ENCODE measurements at regions not wholly inside any gene's neighbourhood (a gene's known extent, or its start where the extent isn't known, plus 50 kb on each side); places are given as distances from the start of the nearest gene placed in this dataset.

DNA sequence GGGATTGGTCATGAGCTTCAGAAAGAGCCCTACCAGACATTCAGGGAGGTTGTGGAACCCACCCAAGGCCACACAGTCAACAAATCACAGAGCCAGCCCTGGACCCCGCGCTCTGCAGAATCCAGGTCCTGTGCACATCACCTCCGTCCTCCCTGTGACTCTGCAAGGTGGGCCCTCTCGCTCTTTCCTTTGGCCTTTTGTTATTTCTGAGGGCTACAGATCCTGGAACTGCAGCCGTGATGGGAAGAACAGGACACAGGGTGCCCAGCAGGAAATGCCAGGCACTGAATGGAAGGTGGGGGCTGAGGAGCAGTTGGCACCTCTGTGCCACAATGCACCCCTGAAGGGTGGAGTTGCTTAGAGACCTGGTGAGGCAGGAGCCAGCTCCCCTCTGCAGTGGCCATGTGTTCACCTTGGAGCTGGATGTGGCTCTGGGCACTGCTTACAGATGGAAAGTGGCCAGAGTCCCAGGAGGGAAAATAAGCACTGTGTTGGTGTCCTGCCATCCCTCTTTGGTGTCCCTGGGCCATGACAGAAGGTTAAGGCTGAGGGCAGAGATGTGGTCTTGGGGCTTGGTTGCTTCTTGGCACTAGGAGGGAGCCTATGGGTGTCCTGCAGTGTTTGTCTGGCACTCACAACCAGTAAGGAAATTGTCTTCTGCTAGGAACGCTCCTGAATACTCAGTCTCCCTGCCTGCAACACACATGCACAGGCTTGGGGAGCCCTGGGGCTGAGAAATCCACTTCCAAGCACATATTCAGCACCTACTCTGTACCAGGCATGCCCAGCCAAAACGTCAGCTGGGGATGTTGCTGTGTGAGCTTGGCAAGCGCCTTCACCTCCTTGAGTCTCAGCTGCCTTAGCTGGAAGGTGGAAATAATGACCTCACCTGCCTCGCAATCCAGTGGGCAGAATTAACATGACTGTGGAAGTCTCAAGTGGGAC, 98.0 kb upstream of the SLC6A6 start:
- Histone ChIP-seq H3K4me3 (ENCODE audit: low read length) (no peak overlapping the region), H3K36me3 (ENCODE audit: control insufficient read depth, insufficient read depth, low read length, severe bottlenecking) (no peaks in the 10 kb centered on the region), H3K4me1 (ENCODE audit: control insufficient read depth, insufficient read depth, low read length) (peaks cover 12% of the 10 kb centered on the region), H3K27me3 (replicated peaks; ENCODE audit: control insufficient read depth, insufficient read depth, low read length) (peaks cover 32% of the 10 kb centered on the region), H3K9ac (ENCODE audit: low read length) (no peak overlapping the region), H3K9me3 (ENCODE audit: control insufficient read depth, low read length) (peaks cover 6% of the 10 kb centered on the region)
- DNase-seq (ENCODE audit: low read depth): no peak

DNA sequence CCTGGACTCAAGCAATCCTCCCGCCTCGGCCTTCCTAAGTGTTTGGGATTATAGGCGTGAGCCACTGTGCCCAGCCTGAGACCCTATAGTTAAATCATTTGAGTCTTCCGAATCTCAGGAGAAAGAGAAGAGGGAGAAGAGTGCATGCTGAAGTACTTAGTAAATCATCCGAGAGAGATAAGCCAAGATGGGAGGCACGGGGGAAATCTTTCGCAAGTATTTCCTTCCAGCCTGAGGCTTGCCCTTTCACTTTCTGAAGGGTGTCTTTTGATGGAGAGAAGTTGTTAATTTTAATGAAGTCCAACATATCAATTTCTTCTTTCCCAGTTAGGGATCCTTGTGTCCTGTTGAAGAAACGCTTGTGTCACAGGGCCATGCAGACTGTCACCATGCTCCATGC, 97.1 kb upstream of the SLC6A6 start:
- Histone ChIP-seq H3K36me3 (ENCODE audit: control insufficient read depth, insufficient read depth, low read length, severe bottlenecking) (no peaks in the 10 kb centered on the region), H3K9ac (ENCODE audit: low read length) (no peak overlapping the region), H3K27me3 (replicated peaks; ENCODE audit: control insufficient read depth, insufficient read depth, low read length) (peaks cover 37% of the 10 kb centered on the region), H3K4me3 (ENCODE audit: low read length) (no peak overlapping the region), H3K9me3 (ENCODE audit: control insufficient read depth, low read length) (peaks cover 11% of the 10 kb centered on the region), H3K4me1 (ENCODE audit: control insufficient read depth, insufficient read depth, low read length) (peaks cover 12% of the 10 kb centered on the region)
- DNase-seq (ENCODE audit: low read depth): no peak

DNA sequence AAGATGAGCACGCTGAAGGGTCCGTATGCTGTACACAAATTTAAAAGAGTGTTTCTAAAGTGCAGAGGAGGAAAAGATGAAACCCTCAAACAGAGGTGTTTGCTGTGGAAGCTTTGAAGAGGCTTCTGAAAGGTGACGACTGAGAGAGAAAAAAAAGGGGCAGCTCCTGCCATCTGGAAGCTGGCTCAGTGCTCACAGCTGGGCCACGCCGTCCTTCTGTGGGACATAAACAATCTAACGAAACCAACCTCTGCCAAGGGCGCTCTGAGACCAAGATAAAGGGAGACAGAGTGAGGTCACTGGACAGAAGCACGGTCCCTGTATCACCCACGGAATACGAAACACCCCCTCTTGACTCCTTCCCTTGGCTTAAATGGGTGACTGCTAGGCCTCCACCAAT, 96.3 kb upstream of the SLC6A6 start:
- Histone ChIP-seq H3K9ac (ENCODE audit: low read length) (no peak overlapping the region), H3K4me3 (ENCODE audit: low read length) (no peak overlapping the region), H3K9me3 (ENCODE audit: control insufficient read depth, low read length) (peaks cover 11% of the 10 kb centered on the region), H3K4me1 (ENCODE audit: control insufficient read depth, insufficient read depth, low read length) (peaks cover 8% of the 10 kb centered on the region), H3K36me3 (ENCODE audit: control insufficient read depth, insufficient read depth, low read length, severe bottlenecking) (no peaks in the 10 kb centered on the region), H3K27me3 (replicated peaks; ENCODE audit: control insufficient read depth, insufficient read depth, low read length) (peaks cover 40% of the 10 kb centered on the region)
- no peak for DNase-seq (ENCODE audit: low read depth)

DNA sequence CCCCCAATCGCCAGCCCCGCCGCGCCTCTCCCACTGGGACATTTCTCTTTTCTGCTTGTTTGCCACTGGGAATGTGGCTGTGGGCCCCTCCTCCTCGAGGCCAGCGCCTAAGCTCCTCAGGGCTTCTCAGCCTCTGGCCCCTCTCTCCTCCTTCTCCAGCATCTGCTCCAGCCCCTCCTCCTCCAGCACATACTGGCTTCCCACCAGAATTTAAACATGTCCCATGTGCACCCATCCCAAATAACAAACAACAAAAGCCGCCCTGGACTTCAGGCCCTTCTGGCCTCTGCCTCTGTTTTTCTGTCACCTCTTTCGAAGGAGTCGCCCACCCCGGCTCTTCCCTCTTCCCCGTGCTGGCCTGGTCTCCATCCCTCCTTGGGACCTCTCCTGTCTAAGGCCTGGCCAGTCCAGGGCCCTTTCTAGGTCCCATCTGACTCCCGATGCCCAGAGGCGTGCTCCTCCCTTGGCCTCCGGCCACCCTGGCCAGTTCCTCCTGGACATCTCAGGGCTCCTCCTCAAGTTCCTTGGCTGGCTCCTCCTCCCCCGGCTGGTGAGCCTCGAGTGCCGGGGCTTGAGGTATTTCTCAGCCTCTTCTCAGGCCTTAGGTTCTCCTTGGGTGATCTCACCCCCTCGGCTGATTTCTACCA, 94.6 kb upstream of the SLC6A6 start:
- Histone ChIP-seq H3K4me3 (ENCODE audit: low read length) (no peak overlapping the region), H3K9me3 (ENCODE audit: control insufficient read depth, low read length) (peaks cover 11% of the 10 kb centered on the region), H3K27me3 (replicated peaks; ENCODE audit: control insufficient read depth, insufficient read depth, low read length) (peaks cover 42% of the 10 kb centered on the region), H3K36me3 (ENCODE audit: control insufficient read depth, insufficient read depth, low read length, severe bottlenecking) (no peaks in the 10 kb centered on the region), H3K4me1 (ENCODE audit: control insufficient read depth, insufficient read depth, low read length) (no peaks in the 10 kb centered on the region), H3K9ac (ENCODE audit: low read length) (no peak overlapping the region)
- DNase-seq (ENCODE audit: low read depth): no peak

DNA sequence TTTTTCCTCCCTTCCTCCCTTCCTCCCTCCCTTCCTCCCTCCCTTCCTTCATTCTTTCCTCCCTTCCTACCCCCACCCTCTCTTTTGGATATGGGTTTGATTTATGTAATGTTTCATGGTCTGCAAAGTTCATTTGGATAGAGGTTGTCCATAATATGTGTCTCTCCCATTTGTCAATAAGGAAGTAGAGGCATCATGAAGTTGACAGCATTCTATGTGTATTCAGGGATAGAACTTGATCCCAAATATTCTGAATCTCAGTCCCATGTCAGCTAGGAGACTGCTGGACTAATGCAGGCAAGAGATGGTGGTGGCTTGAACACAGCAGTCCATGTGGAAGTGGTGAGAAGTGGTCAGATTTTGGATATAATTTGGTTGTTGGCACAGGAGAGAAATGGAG, 90.7 kb upstream of the SLC6A6 start:
- H3K9me3 ChIP-seq (ENCODE audit: control insufficient read depth, low read length): peaks cover 18% of the 10 kb centered on the region
- no peak for DNase-seq (ENCODE audit: low read depth)
- H3K4me3 ChIP-seq (ENCODE audit: low read length): no peak overlapping the region
- peaks cover 72% of the 10 kb centered on the region for H3K27me3 ChIP-seq (replicated peaks; ENCODE audit: control insufficient read depth, insufficient read depth, low read length)
- H3K4me1 ChIP-seq (ENCODE audit: control insufficient read depth, insufficient read depth, low read length): no peaks in the 10 kb centered on the region
- H3K9ac ChIP-seq (ENCODE audit: low read length): no peak overlapping the region
- no peaks in the 10 kb centered on the region for H3K36me3 ChIP-seq (ENCODE audit: control insufficient read depth, insufficient read depth, low read length, severe bottlenecking)

DNA sequence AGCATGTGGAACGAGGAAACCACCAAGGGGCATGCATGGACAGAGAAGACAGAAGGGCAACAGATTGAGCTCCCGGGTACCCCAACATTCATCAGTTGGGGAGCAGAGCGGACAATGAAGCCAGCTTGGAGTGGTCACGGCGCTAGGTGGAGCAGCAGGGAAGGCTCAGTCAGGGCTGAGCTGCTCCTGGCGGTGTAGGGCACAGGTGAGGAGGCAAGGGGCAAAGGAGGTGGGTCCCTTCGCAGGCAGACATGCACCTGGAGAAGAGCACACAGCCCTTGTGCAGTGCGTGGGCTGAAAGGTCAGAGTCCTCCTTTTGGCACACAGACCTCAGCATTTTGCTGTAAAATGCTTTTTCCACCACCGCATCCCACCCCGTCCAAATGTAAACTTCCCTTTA, 90.0 kb upstream of the SLC6A6 start:
- no peaks in the 10 kb centered on the region for H3K4me1 ChIP-seq (ENCODE audit: control insufficient read depth, insufficient read depth, low read length)
- no peak overlapping the region for H3K4me3 ChIP-seq (ENCODE audit: low read length)
- no peak for DNase-seq (ENCODE audit: low read depth)
- peaks cover 18% of the 10 kb centered on the region for H3K9me3 ChIP-seq (ENCODE audit: control insufficient read depth, low read length)
- no peaks in the 10 kb centered on the region for H3K36me3 ChIP-seq (ENCODE audit: control insufficient read depth, insufficient read depth, low read length, severe bottlenecking)
- no peak overlapping the region for H3K9ac ChIP-seq (ENCODE audit: low read length)
- peaks cover 77% of the 10 kb centered on the region for H3K27me3 ChIP-seq (replicated peaks; ENCODE audit: control insufficient read depth, insufficient read depth, low read length)

DNA sequence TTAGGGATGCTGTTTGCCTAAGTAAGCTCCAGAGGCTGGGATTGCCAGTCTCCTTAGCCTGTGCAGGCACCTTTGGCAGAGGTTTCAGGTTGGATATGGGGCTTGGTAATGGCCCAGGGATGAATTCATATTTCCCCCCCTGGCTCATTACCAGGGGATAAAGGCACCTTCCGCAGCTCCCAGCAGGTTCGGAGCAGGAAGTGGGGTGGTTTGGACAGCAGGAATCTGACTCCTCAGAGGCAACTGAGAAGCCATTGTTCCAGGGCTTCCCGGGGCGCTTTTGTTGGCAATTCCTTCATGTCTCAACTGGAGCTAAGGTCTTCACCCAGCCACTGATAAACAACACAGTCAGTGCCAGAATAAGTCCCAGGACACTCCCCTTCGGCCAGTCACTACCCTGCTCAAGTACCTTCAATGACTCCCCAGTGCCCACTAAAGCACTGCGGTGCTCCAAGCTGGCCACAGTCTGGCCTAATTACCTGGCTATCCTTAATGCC, 85.3 kb upstream of the SLC6A6 start:
- H3K4me1 ChIP-seq (ENCODE audit: control insufficient read depth, insufficient read depth, low read length): no peaks in the 10 kb centered on the region
- H3K4me3 ChIP-seq (ENCODE audit: low read length): no peak overlapping the region
- H3K9ac ChIP-seq (ENCODE audit: low read length): no peak overlapping the region
- no peak for DNase-seq (ENCODE audit: low read depth)
- H3K36me3 ChIP-seq (ENCODE audit: control insufficient read depth, insufficient read depth, low read length, severe bottlenecking): no peaks in the 10 kb centered on the region
- peaks cover 60% of the 10 kb centered on the region for H3K27me3 ChIP-seq (replicated peaks; ENCODE audit: control insufficient read depth, insufficient read depth, low read length)
- H3K9me3 ChIP-seq (ENCODE audit: control insufficient read depth, low read length): peaks cover 17% of the 10 kb centered on the region

DNA sequence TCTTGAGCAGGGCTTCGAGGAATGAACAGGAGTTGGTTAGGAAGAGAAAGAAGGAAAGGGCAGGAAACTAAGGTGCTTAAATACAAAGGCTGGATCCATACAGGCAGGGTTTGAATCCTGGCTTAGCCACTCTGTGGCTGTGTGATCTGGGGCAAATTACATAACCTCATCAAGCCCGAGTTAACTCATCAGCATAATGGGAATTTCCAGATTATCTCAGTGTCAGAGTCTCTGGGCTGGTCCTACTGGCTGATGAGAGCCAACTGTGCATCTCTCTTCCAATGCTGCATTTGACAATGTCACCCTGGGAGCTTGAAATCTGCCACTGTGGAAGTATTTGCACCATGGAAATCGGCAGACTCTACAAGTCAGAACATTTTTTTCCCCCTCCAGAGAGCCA, 83.8 kb upstream of the SLC6A6 start:
- Histone ChIP-seq H3K27me3 (replicated peaks; ENCODE audit: control insufficient read depth, insufficient read depth, low read length) (peaks cover 64% of the 10 kb centered on the region), H3K9ac (ENCODE audit: low read length) (no peak overlapping the region), H3K4me3 (ENCODE audit: low read length) (no peak overlapping the region), H3K36me3 (ENCODE audit: control insufficient read depth, insufficient read depth, low read length, severe bottlenecking) (no peaks in the 10 kb centered on the region), H3K4me1 (ENCODE audit: control insufficient read depth, insufficient read depth, low read length) (no peaks in the 10 kb centered on the region), H3K9me3 (ENCODE audit: control insufficient read depth, low read length) (peaks cover 11% of the 10 kb centered on the region)
- DNase-seq (ENCODE audit: low read depth): no peak

DNA sequence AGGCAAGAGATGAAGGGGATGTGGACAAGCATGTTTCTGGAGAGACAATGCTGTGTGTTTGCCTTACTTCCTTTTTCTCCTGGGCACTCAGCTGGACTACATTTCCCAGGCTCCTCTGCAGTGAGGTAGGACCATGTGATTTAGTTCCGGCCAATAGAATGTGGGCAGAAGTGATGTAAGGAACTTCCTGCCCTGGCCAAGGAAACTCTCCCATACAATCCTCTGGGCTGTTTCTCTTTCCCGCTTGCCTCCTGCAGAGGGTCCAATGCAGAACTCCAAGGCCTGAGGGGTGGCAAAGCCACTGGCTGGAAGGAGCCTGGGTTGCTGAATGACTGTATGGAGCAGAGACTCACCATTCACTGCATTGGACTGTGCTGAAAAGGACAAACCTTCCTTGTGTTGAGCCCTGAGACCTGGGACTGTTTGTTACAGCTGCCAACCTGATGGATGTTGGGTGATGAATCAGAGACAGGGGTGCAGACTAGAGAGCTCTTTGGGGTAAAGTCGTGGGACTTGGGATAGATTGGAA, 82.7 kb upstream of the SLC6A6 start:
- Histone ChIP-seq H3K4me1 (ENCODE audit: control insufficient read depth, insufficient read depth, low read length) (no peaks in the 10 kb centered on the region), H3K4me3 (ENCODE audit: low read length) (no peak overlapping the region), H3K36me3 (ENCODE audit: control insufficient read depth, insufficient read depth, low read length, severe bottlenecking) (no peaks in the 10 kb centered on the region), H3K9ac (ENCODE audit: low read length) (no peak overlapping the region), H3K9me3 (ENCODE audit: control insufficient read depth, low read length) (peaks cover 11% of the 10 kb centered on the region), H3K27me3 (replicated peaks; ENCODE audit: control insufficient read depth, insufficient read depth, low read length) (peaks cover 53% of the 10 kb centered on the region)
- DNase-seq (ENCODE audit: low read depth): no peak

DNA sequence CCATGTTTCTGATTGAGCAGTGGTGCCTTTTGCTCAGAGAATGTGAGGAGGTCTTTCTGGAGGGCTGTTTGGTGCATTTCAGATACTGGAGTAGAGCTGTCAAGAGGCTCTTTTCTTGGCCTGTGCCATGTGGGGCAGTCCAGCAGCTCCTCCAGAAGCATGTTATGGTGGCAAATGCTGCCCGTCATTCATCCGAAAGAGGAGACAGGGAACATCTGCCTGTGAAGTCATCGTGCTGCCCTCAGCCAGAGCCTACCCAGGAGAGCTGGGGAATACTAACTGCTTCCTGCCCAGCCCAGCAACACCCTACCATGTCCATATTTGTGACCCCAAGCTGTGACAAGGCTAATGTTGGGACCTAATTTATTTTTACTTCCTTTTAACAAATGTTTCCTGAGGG, 82.2 kb upstream of the SLC6A6 start:
- no peak overlapping the region for H3K4me3 ChIP-seq (ENCODE audit: low read length)

DNA sequence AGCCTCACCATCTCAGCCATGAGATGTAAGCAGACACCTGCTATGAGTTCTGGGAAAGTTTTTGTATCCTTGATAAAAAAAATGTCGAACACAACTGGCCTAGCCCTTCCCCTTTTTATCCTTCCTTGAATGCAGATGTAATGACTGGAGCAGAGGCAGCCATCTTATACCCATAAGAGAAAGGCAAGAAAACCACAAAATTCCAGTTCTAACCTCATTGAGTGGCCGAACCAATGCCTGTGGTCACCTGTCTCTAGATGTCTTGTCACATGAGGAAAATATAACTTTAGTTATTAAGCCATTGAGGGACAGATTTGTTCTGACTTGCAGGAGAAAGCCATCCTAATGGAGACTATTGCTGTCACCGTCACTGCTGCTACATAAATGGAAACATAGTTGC, 80.4 kb upstream of the SLC6A6 start:
- Histone ChIP-seq H3K27me3 (replicated peaks; ENCODE audit: control insufficient read depth, insufficient read depth, low read length) (peaks cover 31% of the 10 kb centered on the region), H3K9ac (ENCODE audit: low read length) (no peak overlapping the region), H3K4me3 (ENCODE audit: low read length) (no peak overlapping the region), H3K36me3 (ENCODE audit: control insufficient read depth, insufficient read depth, low read length, severe bottlenecking) (no peaks in the 10 kb centered on the region), H3K4me1 (ENCODE audit: control insufficient read depth, insufficient read depth, low read length) (no peaks in the 10 kb centered on the region), H3K9me3 (ENCODE audit: control insufficient read depth, low read length) (peaks cover 11% of the 10 kb centered on the region)
- DNase-seq (ENCODE audit: low read depth): no peak

More for the DNA sequence above, 82.2 kb upstream of the SLC6A6 start:
- H3K4me1 ChIP-seq (ENCODE audit: control insufficient read depth, insufficient read depth, low read length): no peaks in the 10 kb centered on the region
- no peak for DNase-seq (ENCODE audit: low read depth)
- H3K9ac ChIP-seq (ENCODE audit: low read length): no peak overlapping the region
- H3K36me3 ChIP-seq (ENCODE audit: control insufficient read depth, insufficient read depth, low read length, severe bottlenecking): no peaks in the 10 kb centered on the region
- peaks cover 48% of the 10 kb centered on the region for H3K27me3 ChIP-seq (replicated peaks; ENCODE audit: control insufficient read depth, insufficient read depth, low read length)
- H3K9me3 ChIP-seq (ENCODE audit: control insufficient read depth, low read length): peaks cover 11% of the 10 kb centered on the region
